ENCODE measurements at regions not wholly inside any gene's neighbourhood (a gene's known extent, or its start where the extent isn't known, plus 50 kb on each side); places are given as distances from the start of the nearest gene placed in this dataset.

DNA sequence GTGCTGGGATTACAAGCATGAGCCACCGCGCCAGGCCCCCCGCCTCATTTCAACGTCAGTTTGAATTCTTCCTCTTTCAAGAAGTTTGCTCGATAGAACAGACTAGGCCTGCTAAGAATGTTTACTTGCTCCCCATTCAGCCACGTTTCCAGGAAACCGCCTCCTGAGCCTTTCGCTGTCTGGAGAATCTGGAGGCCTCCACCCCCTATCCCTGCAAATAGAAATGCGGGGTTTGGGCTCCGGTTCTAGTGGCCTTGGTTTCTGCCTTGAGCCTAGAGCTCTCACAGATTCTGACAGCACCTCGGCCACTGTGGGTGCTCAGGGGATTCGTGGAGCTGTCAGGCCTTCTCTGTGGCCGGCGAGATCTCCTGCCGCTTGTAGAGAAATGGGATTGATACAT, 84.3 kb downstream of the UBIAD1 start:
- TF ChIP-seq GATA2 (IDR thresholded peaks at IDR 0.05; ENCODE audit: low read depth, low read length) (no peak), GATA3 (IDR thresholded peaks at IDR 0.05; ENCODE audit: low read depth, low read length) (no peak)

Measured in SH-SY5Y (cell line).